RKO (cell line): ENCODE measurements at regions not wholly inside any gene's neighbourhood (a gene's known extent, or its start where the extent isn't known, plus 50 kb on each side); places are given as distances from the start of the nearest gene placed in this dataset.
"Not testable (repeated sequence)": the region's sequence is repeated elsewhere in the genome, so short reads cannot be mapped to it uniquely, and the experiment has no call there.

Source experiments
- DNase-seq: peaks from one replicate; pipeline ENCODE4 v3.0.0-alpha.2; 2016; ENCODE audit warnings: low spot score

DNA sequence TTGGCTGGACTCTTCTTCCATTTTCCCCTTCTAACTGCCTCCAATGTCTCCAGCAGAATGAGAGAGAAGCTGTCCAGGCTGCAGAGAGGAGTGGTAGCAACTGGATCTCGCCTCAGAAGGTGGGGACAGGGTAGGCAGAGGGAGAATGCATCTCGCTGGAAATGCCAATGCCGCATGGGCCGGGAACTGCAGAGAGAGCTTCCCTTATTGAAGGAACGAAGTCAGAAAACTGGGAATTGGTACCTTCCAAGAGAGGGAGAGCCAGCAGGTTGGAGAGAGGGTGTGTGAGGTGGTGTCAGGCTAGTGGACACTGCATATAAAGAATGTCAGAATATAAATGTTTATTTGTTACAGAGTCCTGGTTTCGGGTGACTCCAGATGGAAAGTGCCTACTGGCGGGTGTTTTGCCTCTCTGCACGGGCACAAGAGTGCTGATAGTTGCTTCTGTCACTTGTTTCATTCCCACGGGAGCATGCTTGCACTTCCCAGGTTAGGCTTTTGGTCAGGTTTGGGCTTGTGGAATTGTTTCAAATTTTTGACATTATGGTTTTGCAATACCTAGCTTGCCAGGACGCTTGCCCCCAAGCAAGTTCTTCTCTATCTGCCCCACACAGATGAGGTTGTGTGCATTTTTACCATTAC, 156.8 kb upstream of the STS start:
- no peak for DNase-seq

DNA sequence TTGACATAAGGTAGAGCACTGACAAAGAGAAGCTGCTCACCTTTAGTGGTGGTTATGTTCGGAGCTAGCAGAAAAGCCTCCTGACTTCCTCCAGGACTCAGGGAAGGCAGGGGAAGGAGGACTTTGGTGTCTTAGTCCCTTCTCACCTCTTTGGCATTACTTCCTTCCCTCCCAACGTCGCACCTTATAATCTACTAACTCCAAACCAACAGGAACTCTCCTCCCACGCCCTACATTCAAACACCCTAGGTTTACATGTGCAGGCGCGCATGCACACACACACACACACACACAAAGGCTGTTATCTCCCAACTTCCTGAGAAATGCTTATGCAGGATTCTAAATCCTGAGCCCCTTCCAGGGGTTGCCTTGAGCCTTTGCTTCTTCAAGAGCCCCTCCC, 157.7 kb upstream of the STS start:
- no peak for DNase-seq

DNA sequence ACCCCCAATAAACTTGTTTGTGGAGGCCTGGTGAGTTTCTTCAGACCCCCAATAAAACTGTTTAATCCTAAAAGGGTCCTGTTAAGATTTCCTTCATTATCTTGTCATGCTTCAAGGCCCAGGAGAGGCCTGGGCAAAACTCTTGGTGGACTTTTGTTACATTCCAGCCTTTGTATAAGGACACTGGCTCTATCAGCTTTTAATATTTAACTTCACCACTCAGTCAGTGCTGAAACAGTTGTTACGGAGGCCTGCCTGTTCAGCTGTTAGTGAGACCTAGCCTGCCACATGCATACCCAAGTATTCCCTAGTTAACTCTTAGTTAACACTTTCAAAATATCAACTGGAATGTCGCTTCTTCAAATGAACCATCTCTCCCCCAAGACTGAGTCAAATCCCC, 158.8 kb upstream of the STS start:
- DNase-seq = not testable (repeated sequence)

DNA sequence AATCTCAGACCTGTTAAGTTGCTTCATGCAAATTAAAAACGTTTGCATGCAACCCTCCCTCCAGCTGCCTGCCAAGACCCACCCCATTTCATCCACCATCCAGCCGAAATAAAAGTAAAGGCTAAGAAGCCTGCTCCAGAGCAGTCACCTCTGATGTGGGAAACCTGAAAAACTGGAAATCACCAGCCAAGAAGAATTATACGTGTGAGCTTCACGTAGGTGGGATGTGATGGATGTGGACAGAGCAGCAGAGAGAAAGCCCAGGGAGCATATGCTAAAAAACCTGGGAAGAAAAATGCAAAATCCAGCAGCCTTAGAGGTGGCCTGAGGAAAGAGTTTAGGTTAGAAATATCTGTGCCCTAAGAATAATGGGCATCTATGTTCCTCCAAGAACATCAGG, 160.6 kb upstream of the STS start:
- DNase-seq = no peak

DNA sequence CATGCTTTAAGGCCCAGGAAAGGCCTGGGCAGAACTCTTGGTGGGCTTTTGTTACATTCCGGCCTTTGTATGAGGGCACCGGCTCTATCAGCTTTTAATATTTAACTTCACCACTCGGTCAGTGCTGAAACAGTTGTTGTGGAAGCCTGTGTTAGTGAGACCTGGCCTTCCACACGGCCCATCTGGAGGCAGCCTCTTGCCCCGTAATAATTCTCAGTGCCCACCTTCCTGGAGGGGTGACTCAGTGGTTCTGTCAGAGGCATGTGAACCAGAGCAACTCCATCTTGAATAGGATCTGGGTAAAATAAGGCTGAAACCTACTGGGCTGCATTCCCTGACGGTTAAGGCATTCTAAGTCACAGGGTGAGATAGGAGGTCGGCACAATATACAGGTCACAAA, 162.0 kb upstream of the STS start:
- DNase-seq = no peak

DNA sequence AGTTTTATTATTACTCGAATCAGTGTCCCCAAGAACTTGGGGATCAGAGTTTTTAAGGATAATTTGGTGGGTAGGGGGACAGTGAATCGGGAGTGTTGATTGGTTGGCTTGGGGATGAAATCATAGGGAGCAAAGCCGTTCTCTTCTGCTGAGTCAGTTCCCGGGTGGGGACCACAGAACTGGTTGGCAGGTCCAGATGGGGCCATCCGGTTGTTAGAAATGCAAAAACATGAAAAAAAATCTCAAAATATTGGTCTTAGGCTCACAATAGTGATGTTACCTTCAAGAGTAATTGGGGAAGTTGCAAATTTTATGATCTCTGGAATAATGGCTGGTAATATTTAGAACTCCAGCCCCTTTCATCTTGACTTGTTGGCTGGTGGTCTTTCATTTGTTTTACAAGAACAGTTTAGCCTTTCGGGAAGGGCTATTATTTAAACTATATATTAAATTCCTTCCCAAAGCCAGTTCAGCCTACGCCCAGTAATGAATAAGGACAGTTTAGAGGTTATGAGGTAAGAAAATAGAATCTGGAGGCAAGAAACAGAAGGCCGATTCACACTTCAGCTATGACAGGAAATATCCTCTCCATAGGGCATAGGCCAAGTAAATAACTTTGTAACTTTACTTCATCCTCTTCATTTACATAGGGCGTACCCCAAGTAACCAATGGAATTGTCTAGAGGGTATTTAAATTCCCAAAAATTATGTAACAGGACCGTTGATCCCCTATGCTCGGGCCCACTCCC, 164.1 kb upstream of the STS start:
- no peak for DNase-seq

DNA sequence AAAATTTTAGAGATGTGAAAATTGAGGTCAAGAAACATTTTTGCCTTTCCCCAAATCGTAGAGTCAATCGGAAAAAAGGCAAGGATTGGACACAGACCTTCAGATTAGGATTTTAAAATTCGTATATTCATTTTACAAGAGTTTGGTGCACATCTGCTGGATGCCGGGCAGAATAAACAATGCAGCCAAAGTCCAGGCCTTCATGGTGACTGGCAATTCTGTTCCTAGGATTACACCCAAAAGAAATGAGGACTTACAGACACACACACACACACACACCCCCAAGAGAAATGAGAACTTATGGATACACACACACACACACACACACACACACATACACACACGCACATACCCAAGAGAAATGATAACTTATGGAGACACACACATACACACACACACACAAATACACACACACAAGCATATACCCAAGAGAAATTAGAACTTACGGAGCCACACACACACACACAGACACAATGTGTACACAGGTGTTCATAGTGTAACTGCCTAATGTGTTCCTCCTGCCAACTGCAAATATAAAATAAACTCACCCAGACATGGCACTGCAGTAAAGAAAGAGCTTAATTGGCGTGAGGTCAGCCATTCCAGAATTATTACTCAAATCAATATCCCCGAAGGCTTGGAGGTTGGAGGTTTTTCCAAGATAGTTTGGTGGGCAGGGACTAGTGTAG, 165.7 kb upstream of the STS start:
- DNase-seq = no peak

DNA sequence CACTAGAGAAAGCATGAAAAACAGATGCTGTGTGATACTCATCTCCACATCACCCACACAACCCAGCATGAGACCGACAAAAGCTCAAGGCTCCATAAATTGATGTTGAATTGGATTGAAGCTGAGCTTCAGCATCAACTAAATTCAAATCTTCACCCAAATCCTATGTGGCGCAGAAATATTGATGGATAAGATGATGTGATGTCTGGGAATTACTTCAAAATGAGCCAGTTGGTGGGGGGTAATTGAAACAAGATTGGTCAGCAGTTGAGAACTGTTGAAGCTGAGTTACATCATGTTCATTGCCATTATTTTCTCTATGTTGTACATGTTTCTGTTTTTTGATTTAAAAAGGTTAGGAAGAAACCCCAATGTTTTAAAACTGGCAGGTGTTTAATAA, 166.5 kb upstream of the STS start:
- no peak for DNase-seq

DNA sequence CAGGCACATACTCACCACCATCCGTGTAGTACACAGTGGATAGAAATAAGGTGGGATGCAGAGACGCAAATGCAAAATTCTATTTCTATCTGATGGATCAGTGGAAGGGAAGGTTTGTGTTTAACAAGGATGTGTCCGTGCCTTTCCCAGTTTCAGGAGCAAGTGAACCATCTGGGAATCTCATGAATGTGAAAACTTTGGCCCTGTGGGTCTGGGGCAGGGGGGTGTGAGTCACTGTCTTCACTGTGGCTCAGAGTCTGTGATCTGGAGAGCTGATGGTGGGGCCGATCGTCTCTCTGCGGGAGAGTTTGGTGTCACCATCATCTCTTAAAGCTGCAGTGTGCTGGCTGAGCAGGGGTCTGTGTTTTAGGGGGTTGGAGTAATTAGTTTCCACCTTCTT, 179.3 kb upstream of the STS start:
- no peak for DNase-seq

DNA sequence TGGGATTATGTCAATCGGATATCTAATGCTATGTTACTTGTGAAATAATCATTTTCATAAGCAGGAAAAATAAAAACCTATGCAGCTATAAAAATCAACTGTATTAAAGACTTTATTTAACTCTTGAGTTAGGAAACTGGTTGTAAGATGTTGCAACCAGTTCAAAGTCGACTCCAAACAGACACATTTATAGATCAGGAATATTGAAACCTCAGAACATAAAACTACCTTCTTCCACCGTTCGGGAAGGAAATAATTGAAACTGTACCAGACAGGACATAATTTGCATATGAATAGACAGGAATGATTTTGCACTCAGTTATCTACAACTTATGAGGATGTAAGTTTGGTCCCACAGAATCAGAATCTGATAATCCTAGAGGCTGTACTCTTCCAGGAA, 181.8 kb upstream of the STS start:
- DNase-seq = no peak

DNA sequence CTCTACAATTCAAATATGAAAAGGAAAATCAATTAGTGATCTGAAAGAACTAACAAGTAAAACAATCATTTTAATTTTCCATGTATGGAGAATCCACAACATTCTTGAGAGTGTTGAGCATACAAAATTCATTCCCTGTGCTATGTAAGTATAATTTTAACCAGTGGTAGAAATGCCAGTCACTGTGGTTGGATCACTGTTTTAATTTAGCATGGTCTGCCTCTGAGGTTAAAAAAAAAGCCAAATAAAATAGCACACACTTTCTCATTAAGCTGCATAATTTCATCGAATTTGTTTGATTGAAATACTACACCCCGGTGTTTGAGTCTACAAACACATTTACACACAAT, 185.5 kb upstream of the STS start:
- no peak for DNase-seq

DNA sequence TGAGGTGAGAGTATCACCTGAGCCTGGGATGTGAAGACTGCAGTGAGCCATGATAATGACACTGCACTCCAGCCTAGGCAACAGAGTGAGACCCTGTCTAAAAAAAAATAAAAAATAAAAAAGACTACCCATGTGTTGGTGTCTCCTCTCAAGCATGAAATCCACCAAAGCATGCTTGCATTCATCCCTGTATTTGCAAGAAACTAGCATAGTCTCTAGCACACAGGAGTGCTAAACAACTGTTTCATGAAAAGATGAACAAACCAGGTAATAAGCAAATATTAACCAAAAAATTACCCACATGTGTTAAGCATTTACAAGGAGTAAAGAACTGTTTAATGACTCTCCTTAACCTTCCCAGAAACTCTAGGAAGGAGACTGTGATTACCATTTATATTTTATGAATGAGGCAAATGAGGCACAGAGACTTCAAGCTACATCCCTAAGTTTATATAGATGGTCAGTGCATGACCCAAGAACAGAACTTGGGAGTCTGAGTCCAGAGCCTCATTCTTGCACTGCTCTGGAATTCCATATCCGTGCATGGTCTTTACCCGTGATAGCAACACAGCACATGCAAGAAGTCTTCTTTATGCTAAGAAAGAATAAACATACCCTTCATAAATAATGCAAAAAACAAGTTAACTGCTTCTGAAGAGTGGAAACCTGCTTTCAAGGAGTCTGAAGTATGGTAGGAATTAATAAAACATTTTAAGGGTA, 186.1 kb upstream of the STS start:
- DNase-seq = no peak

DNA sequence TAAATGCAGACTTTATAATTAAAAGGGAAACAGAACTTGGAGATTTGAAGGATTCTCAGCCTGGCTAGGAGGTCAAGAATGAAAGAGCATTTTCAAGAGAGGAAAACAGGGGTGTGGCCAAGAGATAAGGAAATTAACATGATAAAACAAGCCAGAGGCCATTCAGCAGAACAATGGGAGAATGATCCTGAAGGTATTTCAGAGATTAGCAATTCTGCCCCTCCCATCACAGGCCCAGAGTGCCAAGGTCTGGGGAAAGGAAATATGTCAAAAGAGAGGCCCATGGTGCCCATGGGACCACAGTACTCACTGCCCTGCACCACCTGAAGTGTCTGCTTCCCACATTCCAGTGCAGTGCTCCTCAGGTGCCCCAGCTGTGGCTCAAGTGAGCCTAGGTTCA, 188.5 kb upstream of the STS start:
- DNase-seq = no peak

DNA sequence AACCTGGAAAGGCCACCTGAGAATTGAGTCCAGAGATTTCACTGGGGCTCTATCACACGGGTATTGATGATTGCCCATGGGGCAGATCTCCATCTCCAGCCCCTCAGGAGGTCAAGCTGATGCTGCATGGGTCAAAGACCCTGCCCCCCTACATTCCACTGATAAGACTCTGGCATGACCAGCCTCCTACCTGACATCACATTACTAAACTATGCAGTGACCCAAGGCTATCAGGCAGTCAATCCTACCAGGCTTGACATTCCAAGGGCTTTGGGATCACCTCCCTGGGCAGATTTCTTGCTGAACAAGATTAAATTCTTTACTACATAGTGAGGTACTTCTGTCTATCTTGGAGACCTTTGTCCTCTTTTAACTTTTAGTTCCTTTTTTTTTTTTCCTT, 192.7 kb upstream of the STS start:
- DNase-seq = no peak

DNA sequence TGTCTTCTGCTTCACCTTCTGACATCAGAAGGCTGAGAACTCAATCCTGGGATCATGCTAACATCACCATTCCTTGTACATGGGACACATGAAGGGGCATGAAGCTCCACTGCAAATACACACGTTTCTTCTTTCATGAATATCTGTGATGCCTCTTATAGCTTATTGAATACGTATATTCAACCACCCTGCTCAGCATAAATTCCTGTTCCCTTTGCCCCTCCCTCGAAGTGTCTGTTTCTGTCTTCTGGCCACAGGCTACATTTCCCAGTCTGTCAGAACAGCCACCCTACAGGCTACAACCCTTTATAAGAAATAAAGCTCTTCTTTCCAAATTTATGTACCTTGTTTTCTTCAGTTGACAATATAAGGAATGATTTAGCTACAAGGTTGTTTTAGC, 201.3 kb upstream of the STS start:
- DNase-seq = no peak

DNA sequence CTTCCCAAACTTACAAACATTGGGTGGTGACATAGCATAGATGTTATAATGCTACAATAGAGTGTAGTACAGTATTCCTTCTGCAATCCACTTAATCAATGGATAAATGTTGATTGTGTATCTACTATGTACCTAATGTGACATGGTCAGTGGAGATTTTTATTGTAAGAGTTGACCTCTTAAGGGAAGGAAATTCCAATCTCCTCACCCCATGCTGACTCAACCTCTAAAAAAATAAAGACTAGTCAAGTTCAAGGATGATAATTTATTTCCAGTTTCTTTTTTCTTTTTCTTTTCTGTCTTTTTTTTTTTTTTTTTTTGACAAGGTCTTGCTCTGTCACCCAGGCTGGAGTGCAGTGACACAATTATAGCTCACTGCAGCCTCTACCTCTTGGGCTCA, 206.5 kb upstream of the STS start:
- no peak for DNase-seq

DNA sequence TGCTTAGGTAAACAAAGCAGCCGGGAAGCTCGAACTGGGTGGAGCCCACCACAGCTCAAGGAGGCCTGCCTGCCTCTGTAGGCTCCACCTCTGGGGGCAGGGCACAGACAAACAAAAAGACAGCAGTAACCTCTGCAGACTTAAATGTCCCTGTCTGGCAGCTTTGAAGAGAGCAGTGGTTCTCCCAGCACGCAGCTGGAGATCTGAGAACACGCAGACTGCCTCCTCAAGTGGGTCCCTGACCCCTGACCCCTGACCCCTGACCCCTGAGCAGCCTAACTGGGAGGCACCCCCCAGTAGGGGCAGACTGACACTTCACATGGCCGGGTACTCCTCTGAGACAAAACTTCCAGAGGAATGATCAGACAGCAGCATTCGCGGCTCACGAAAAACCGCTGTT, 214.6 kb upstream of the STS start:
- DNase-seq = not testable (repeated sequence)

DNA sequence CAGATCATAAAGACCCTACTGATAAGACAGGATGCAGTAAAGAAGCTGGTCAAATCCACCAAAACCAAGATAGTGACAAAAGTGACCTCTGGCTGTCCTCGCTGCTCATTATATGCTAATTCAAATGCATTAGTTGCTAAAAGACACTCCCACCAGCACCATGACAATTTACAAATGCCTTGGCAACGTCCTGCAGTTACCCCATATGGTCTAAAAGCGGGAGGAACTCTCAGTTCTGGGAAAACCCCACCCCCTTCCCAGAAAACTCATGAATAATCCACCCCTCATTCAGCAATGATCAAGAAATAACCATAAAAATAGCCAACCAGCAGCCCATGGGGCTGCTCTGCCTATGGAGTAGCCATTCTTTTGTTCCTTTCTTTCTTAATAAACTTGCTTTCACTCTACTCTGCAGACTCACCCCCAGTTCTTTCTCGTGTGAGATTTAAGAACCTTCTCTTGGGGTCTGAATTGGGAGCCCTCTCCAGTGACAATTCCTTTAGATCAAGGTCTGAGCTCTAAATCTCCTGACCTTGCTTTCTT, 217.1 kb upstream of the STS start:
- DNase-seq = no peak

DNA sequence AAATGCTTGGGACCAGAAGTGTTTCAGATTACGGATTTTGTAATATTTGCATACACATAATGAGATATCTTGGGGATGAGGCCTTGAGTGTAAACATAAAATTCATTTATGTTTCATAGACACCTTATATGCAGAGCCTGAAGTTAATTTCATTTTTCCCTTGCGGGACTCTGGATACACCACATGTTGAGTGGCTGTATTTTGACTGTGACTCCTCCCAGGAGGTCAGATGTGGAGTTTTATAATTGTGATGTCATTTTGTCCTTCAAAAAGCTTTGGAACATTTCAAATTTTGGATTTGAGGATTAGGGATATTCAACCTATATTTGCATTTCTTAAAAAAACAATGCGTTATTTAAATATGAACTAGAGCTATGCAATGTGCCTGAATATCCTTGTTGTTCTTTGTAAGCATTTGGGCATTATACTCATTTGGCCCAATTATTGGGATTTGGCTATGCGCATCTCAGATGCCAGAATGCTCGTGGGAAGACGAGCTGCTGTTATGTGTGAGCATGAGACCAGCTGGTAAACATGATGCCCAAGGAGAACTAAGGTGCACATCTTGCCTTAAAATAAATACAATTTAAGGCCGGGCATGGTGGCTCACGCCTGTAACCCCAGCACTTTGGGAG, 223.0 kb upstream of the STS start:
- no peak for DNase-seq

DNA sequence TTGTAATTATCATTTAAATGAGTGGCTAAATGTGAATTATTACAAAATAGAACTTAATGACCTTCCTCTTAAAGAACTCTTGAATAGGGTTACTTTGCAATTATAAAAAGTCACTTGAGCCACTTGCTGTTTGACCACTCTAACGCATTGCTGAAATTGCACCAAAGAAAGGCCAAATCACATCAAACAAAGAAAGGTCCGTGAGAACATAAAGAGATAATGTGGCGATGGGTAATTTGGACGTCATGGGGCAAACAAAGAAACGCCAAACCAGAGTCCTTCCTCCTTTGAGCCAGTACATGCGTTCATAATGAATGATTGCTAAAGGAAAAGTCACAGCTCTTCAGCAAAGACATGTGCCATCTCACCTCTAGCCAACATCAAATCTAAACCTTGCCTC, 229.8 kb upstream of the STS start:
- DNase-seq = no peak

DNA sequence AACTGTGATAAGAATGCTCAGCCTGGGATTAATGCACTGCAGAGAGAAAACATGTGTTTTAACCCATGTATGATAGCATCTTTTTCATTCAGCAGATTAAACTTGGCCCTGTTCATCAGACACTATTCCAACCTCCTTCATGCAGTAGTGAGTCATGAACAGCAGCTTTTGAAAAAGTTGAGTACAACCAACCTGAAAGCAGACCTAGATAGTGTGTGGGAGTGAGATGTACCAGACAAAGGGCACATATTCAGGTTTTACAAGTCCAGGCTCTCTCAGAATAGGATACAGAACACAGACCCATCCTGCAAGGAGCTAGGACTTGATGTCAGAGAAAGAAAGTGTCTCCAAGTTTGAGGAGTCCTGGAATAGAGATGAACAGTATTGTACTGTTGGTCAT, 237.3 kb upstream of the STS start:
- DNase-seq = no peak

DNA sequence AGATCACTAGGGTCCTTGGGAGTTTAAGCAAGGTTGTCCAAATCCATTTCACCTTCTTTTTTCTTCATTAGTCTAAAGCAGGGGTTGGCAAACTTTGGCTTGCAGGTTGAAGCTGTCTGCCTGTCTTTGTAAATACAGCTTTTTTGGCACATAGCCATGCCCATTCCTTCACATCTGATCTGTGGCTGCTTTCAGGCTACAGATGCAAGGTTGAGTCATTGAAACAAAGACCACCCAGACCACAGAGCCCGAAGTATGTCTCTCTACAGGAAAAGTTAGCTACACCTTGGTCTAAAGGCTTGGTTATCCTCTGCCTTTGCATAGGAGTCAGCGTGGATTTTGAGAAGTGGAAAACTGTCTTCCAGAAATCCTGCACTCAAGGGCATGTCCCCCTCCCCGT, 238.1 kb upstream of the STS start:
- no peak for DNase-seq
